NB4 (cell line): ENCODE measurements at regions not wholly inside any gene's neighbourhood (a gene's known extent, or its start where the extent isn't known, plus 50 kb on each side); places are given as distances from the start of the nearest gene placed in this dataset.

ENCODE experiments used
- MYC ChIP-seq: IDR thresholded peaks from 2 replicates; pipeline ENCODE4 v1.6.1; 2011; ENCODE audit warnings: low read depth, low read length
- POLR2A ChIP-seq: IDR thresholded peaks from 2 replicates; pipeline ENCODE4 v1.6.1; 2011; ENCODE audit warnings: mild to moderate bottlenecking; ENCODE audit not compliant: insufficient read length; ENCODE audit errors: extremely low read depth
- TF ChIP-seq, protein P1 (sequence below): IDR thresholded peaks from one replicate; pipeline ENCODE4 v1.5.1; 2012; ENCODE audit warnings: low read depth, low read length

DNA sequence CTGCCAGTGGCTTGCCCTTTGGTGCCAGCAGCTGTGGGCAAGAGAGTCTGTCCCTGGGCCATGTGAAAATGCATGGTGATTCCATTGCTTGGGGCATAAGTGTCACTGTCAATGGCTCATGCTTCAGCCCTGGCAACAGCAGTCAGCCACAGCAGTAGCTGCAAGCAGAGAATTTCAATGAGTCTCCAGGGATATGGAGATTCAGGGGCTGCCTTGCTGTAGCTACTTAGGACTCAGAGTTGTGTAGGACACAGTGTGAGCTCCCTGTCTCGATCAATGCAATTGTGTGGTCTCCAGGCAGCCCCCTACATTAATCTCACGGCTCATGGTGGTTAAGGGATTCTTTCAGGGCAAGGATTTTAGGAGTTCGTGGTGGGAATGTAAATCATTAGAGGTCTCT, 126.3 kb upstream of the STARD3NL start:
- TF ChIP-seq, protein P1, sequence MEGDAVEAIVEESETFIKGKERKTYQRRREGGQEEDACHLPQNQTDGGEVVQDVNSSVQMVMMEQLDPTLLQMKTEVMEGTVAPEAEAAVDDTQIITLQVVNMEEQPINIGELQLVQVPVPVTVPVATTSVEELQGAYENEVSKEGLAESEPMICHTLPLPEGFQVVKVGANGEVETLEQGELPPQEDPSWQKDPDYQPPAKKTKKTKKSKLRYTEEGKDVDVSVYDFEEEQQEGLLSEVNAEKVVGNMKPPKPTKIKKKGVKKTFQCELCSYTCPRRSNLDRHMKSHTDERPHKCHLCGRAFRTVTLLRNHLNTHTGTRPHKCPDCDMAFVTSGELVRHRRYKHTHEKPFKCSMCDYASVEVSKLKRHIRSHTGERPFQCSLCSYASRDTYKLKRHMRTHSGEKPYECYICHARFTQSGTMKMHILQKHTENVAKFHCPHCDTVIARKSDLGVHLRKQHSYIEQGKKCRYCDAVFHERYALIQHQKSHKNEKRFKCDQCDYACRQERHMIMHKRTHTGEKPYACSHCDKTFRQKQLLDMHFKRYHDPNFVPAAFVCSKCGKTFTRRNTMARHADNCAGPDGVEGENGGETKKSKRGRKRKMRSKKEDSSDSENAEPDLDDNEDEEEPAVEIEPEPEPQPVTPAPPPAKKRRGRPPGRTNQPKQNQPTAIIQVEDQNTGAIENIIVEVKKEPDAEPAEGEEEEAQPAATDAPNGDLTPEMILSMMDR: no peak
- TF ChIP-seq POLR2A: no peak
- no peak for TF ChIP-seq MYC
